ENCODE measurements at regions not wholly inside any gene's neighbourhood (a gene's known extent, or its start where the extent isn't known, plus 50 kb on each side); places are given as distances from the start of the nearest gene placed in this dataset.

DNA sequence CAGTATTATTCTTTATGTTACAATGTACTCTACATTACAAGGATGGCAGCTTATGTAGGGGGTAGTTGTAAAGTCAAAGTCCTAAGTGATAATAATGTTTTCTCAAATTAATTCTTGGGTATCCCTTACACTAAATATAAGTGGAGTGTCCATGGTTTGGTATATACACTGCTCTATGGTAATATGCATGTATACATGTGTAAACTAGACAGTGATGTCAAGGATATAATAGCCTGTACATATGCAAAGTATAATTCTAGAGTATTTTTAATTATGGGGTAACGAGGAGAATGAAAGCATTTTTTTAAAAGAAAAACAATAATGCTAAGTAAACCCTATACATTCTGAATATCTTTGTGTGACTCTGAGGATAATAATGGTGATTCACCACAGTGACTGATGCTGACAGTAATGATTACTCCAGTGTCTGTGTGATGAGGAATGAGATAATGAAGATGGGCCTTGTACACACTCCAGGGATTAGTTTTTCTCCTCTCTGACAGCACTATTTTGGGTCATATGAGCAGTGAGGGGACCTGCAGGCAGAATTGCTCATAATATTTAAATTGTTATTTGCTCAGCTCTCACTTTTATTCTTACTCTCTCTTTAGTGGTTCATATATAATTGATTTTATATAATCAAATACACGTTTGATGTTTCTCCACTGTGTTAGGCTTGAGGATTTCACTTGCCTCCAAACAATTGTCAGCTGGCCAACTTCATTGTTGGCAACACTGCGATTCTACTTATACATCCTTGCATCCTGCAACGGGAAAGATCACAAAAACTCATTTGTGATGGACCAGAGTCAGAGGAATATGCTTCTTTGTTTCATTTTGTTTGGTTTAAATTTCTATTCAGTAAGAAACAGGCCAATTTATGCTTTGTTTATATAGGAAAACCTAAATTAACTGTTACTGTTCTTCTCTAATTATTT is 88.2 kb downstream of the NREP start:
- H3K4me3 ChIP-seq (ENCODE audit: insufficient read depth, low read depth, low read length): no peak overlapping the region
- no peak overlapping the region for H2AFZ ChIP-seq (ENCODE audit: low read depth, low read length)
- Mint-ChIP-seq H3K4me1 (ENCODE audit: low read depth, unreplicated experiment) (peaks cover 7% of the 10 kb centered on the region), H3K9me3 (ENCODE audit: unreplicated experiment) (no peaks in the 10 kb centered on the region), H3K27me3 (ENCODE audit: low read depth, unreplicated experiment) (no peaks in the 10 kb centered on the region), H3K27ac (ENCODE audit: unreplicated experiment) (no peak overlapping the region), H3K4me3 (ENCODE audit: unreplicated experiment) (no peak overlapping the region), H3K36me3 (ENCODE audit: low read depth, unreplicated experiment) (no peaks in the 10 kb centered on the region)
- H3K27me3 ChIP-seq (ENCODE audit: insufficient read depth, low read length): no peaks in the 10 kb centered on the region
- no peaks in the 10 kb centered on the region for H3K9me3 ChIP-seq (ENCODE audit: insufficient read depth, low read depth, low read length)
- no peaks in the 10 kb centered on the region for H3K4me1 ChIP-seq (ENCODE audit: insufficient read depth, low read length)
- no peak overlapping the region for H3K27ac ChIP-seq (ENCODE audit: low read depth, low read length)
- no peaks in the 10 kb centered on the region for H4K20me1 ChIP-seq (ENCODE audit: insufficient read depth, low read length)
- no peak overlapping the region for H3K9ac ChIP-seq (ENCODE audit: low read length)
- FAIRE-seq (no peak), DNase-seq (ENCODE audit: low read depth) (no peak)
- no peaks in the 10 kb centered on the region for H3K79me2 ChIP-seq (ENCODE audit: insufficient read depth, low read length)
- H3K36me3 ChIP-seq (ENCODE audit: insufficient read depth, low read length): no peaks in the 10 kb centered on the region
- no peak overlapping the region for H3K4me2 ChIP-seq (ENCODE audit: low read length)
- no peak for TF ChIP-seq EZH2 (IDR thresholded peaks at IDR 0.05; ENCODE audit: insufficient read depth, low read length)
- TF ChIP-seq, protein P1, sequence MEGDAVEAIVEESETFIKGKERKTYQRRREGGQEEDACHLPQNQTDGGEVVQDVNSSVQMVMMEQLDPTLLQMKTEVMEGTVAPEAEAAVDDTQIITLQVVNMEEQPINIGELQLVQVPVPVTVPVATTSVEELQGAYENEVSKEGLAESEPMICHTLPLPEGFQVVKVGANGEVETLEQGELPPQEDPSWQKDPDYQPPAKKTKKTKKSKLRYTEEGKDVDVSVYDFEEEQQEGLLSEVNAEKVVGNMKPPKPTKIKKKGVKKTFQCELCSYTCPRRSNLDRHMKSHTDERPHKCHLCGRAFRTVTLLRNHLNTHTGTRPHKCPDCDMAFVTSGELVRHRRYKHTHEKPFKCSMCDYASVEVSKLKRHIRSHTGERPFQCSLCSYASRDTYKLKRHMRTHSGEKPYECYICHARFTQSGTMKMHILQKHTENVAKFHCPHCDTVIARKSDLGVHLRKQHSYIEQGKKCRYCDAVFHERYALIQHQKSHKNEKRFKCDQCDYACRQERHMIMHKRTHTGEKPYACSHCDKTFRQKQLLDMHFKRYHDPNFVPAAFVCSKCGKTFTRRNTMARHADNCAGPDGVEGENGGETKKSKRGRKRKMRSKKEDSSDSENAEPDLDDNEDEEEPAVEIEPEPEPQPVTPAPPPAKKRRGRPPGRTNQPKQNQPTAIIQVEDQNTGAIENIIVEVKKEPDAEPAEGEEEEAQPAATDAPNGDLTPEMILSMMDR (IDR thresholded peaks at IDR 0.05; ENCODE audit: insufficient read depth, low read depth, low read length): no peak

GRCh38 chr5:111667128-111667736 is 89.8 kb downstream of the NREP start:
- Histone ChIP-seq H3K27ac (ENCODE audit: low read depth, low read length) (no peak overlapping the region), H3K79me2 (ENCODE audit: insufficient read depth, low read length) (no peaks in the 10 kb centered on the region), H3K9me3 (ENCODE audit: insufficient read depth, low read depth, low read length) (no peaks in the 10 kb centered on the region), H3K4me1 (ENCODE audit: insufficient read depth, low read length) (no peaks in the 10 kb centered on the region), H3K4me3 (ENCODE audit: insufficient read depth, low read depth, low read length) (no peak overlapping the region), H3K4me2 (ENCODE audit: low read length) (no peak overlapping the region), H3K36me3 (ENCODE audit: insufficient read depth, low read length) (no peaks in the 10 kb centered on the region), H4K20me1 (ENCODE audit: insufficient read depth, low read length) (no peaks in the 10 kb centered on the region), H2AFZ (ENCODE audit: low read depth, low read length) (no peak overlapping the region), H3K27me3 (ENCODE audit: insufficient read depth, low read length) (no peaks in the 10 kb centered on the region), H3K9ac (ENCODE audit: low read length) (no peak overlapping the region)
- TF ChIP-seq EZH2 (IDR thresholded peaks at IDR 0.05; ENCODE audit: insufficient read depth, low read length): no peak
- TF ChIP-seq, protein P1 (IDR thresholded peaks at IDR 0.05; ENCODE audit: insufficient read depth, low read depth, low read length): no peak
- Mint-ChIP-seq H3K4me1 (ENCODE audit: low read depth, unreplicated experiment) (peaks cover 7% of the 10 kb centered on the region), H3K9me3 (ENCODE audit: unreplicated experiment) (no peaks in the 10 kb centered on the region), H3K36me3 (ENCODE audit: low read depth, unreplicated experiment) (no peaks in the 10 kb centered on the region), H3K27me3 (ENCODE audit: low read depth, unreplicated experiment) (no peaks in the 10 kb centered on the region), H3K4me3 (ENCODE audit: unreplicated experiment) (no peak overlapping the region), H3K27ac (ENCODE audit: unreplicated experiment) (no peak overlapping the region)
- FAIRE-seq (no peak), DNase-seq (ENCODE audit: low read depth) (no peak)
